GM18873 (cell line): ENCODE measurements at regions not wholly inside any gene's neighbourhood (a gene's known extent, or its start where the extent isn't known, plus 50 kb on each side); places are given as distances from the start of the nearest gene placed in this dataset.

Experiments used
- ATAC-seq: cut with Tn5 transposase; IDR thresholded peaks from one replicate; pipeline ENCODE4 v1.9.1; 2021; ENCODE audit warnings: mild to moderate bottlenecking, moderate library complexity, moderate number of reproducible peaks; ENCODE audit not compliant: unreplicated experiment, low FRiP score

GRCh38 chr2:217049422-217049821, 189.6 kb upstream of the TNP1 start:
- no peak for ATAC-seq

- no peak for ATAC-seq
These were observed 188.9 kb upstream of the TNP1 start for GRCh38 chr2:217048730-217049129.

- no peak for ATAC-seq
These were observed 187.8 kb upstream of the TNP1 start for GRCh38 chr2:217047631-217048030.

- ATAC-seq, result no peak
These were observed 187.3 kb upstream of the TNP1 start for GRCh38 chr2:217047209-217047608.

GRCh38 chr2:217045700-217046475, 186.0 kb upstream of the TNP1 start:
- no peak for ATAC-seq

- ATAC-seq, result no peak
These were observed 180.2 kb upstream of the TNP1 start for GRCh38 chr2:217040099-217040498.

GRCh38 chr2:217038001-217038400, 178.1 kb upstream of the TNP1 start:
- no peak for ATAC-seq

- no peak for ATAC-seq
These were observed 177.5 kb upstream of the TNP1 start for GRCh38 chr2:217037353-217037752.

GRCh38 chr2:217035967-217036366, 176.1 kb upstream of the TNP1 start:
- no peak for ATAC-seq

- ATAC-seq, result no peak
These were observed 173.3 kb upstream of the TNP1 start for GRCh38 chr2:217033186-217033585.

GRCh38 chr2:217031445-217031844, 171.6 kb upstream of the TNP1 start:
- ATAC-seq, result no peak

- no peak for ATAC-seq
These were observed 170.2 kb upstream of the TNP1 start for GRCh38 chr2:217030081-217030480.

GRCh38 chr2:217028128-217028527, 168.3 kb upstream of the TNP1 start:
- no peak for ATAC-seq

- ATAC-seq, result no peak
These were observed 167.6 kb upstream of the TNP1 start for GRCh38 chr2:217027414-217027813.

GRCh38 chr2:217026569-217026968, 166.7 kb upstream of the TNP1 start:
- ATAC-seq, result no peak

- no peak for ATAC-seq
These were observed 166.3 kb upstream of the TNP1 start for GRCh38 chr2:217026161-217026560.

GRCh38 chr2:217023611-217024010, 163.7 kb upstream of the TNP1 start:
- no peak for ATAC-seq

GRCh38 chr2:217017456-217018252, 157.8 kb upstream of the TNP1 start:
- ATAC-seq, result no peak

- no peak for ATAC-seq
These were observed 157.0 kb upstream of the TNP1 start for GRCh38 chr2:217016796-217017419.

GRCh38 chr2:217014328-217015105, 154.7 kb upstream of the TNP1 start:
- no peak for ATAC-seq

- ATAC-seq, result no peak
These were observed 154.1 kb upstream of the TNP1 start for GRCh38 chr2:217013926-217014325.
